GM12865 (cell line): ENCODE measurements at regions not wholly inside any gene's neighbourhood (a gene's known extent, or its start where the extent isn't known, plus 50 kb on each side); places are given as distances from the start of the nearest gene placed in this dataset.

ENCODE experiments used
- DNase-seq: peaks from one replicate; pipeline ENCODE4 v3.0.0; 2010; ENCODE audit warnings: low read depth
- H3K4me3 ChIP-seq: 2 replicates; pipeline ENCODE4 v1.5.1; 2011; ENCODE audit warnings: mild to moderate bottlenecking, low read depth, low read length, control low read depth
- CTCF ChIP-seq: IDR thresholded peaks from 2 replicates; pipeline ENCODE4 v1.5.1; 2011; ENCODE audit warnings: low read length, control low read depth, low read depth, inconsistent platforms; ENCODE audit not compliant: insufficient read depth; ENCODE audit errors: missing control alignments

GRCh38 chr20:60246751-60247150, 288.5 kb downstream of the CDH26 start:
- no peak overlapping the region for H3K4me3 ChIP-seq
- DNase-seq, result no peak
- no peak for TF ChIP-seq CTCF

- no peak for TF ChIP-seq CTCF
- H3K4me3 ChIP-seq, result no peak overlapping the region
- DNase-seq, result no peak
Measured at GRCh38 chr20:60249436-60249835, 291.2 kb downstream of the CDH26 start.

- no peak for TF ChIP-seq CTCF
Measured at GRCh38 chr20:60250251-60250650, 292.0 kb downstream of the CDH26 start.

GRCh38 chr20:60252866-60253265, 294.6 kb downstream of the CDH26 start:
- no peak for DNase-seq
- no peak overlapping the region for H3K4me3 ChIP-seq
- TF ChIP-seq CTCF, result no peak

More at GRCh38 chr20:60250251-60250650, 292.0 kb downstream of the CDH26 start:
- H3K4me3 ChIP-seq, result no peak overlapping the region
- DNase-seq, result no peak

GRCh38 chr20:60253471-60253870, 295.2 kb downstream of the CDH26 start:
- H3K4me3 ChIP-seq, result no peak overlapping the region
- TF ChIP-seq CTCF, result no peak
- DNase-seq, result no peak

- no peak for DNase-seq
- TF ChIP-seq CTCF, result no peak
Measured at GRCh38 chr20:60254901-60255411, 296.7 kb downstream of the CDH26 start.

GRCh38 chr20:60255415-60255814, 297.2 kb downstream of the CDH26 start:
- no peak for TF ChIP-seq CTCF
- DNase-seq, result no peak
- no peak overlapping the region for H3K4me3 ChIP-seq

More at GRCh38 chr20:60254901-60255411, 296.7 kb downstream of the CDH26 start:
- no peak overlapping the region for H3K4me3 ChIP-seq
